K562 (cell line): ENCODE measurements at regions not wholly inside any gene's neighbourhood (a gene's known extent, or its start where the extent isn't known, plus 50 kb on each side); places are given as distances from the start of the nearest gene placed in this dataset.

Experiments used
- ATAC-seq: fragments of 200-7000 bp; cut with Tn5 transposase; 3 replicates; pipeline ENCODE4 v1.9.1; 2020; ENCODE audit warnings: moderate library complexity
- BruUV-seq: library from RNA; stranded (reverse); fragments of 400-500 nt; replicated peaks from 2 replicates; lab custom pipeline; 2021; lab: Mats Ljungman, UMichigan
- CTCF ChIA-PET: fragments of 300-600 bp; formaldehyde crosslinking; extraction: SDS; loops from one replicate; lab custom pipeline; 2021; ENCODE audit warnings: low intra/inter-chr PET ratio; lab: Yijun Ruan, JAX
- POLR2A ChIA-PET: fragments of 300-600, 350-650 bp; sonication (Branson Sonifier 250); formaldehyde crosslinking; extraction: SDS; loops from one replicate; lab custom pipeline; 2021; ENCODE audit warnings: antibody characterized with exemption, inconsistent platforms; lab: Yijun Ruan, JAX
- DNase-seq, 4 experiments: peaks; one replicate each; pipeline versions ENCODE4 v3.0.0 to v3.0.0-alpha.2; 2011 to 2018; ENCODE audit warnings: low spot score in 3 of 4, mixed read lengths in 3 of 4; ENCODE audit errors: extremely low read depth in 1 of 4
- FAIRE-seq: peaks from 2 replicates; lab custom pipeline; 2011; peaks lifted over from hg19 to GRCh38; lab: Jason Lieb, UNC
- H2AFZ ChIP-seq: 2 replicates; pipeline ENCODE4 v1.6.0; 2011; ENCODE audit warnings: low read depth, low read length, control low read depth, inconsistent platforms
- H3K27ac ChIP-seq: fragments of 200-600 bp; 3 replicates; pipeline ENCODE4 v1.8.0; 2011; ENCODE audit warnings: low read depth, mild to moderate bottlenecking, control low read depth, inconsistent platforms, low read length, moderate library complexity, mixed read lengths; ENCODE audit errors: extremely low read depth
- H3K27me3 ChIP-seq, 2 experiments: fragments of 300-600 bp in 1 of 2; 2 replicates in 1 of 2; 3 replicates in 1 of 2; pipeline versions ENCODE4 v1.6.0 to v1.8.0; 2011; ENCODE audit warnings: inconsistent platforms in 2 of 2, low read length in 2 of 2, mild to moderate bottlenecking in 1 of 2, mixed read lengths in 1 of 2, moderate library complexity in 1 of 2; ENCODE audit not compliant: control insufficient read depth in 2 of 2, insufficient read depth in 2 of 2
- H3K36me3 ChIP-seq: fragments of 300-600 bp; 3 replicates; pipeline ENCODE4 v1.8.0; 2011; ENCODE audit warnings: mild to moderate bottlenecking, low read length, inconsistent platforms; ENCODE audit not compliant: control insufficient read depth, insufficient read depth
- H3K4me1 ChIP-seq, 2 experiments: fragments of 200-600 bp in 1 of 2; replicated peaks in 1 of 2; 2 replicates in 1 of 2; 3 replicates in 1 of 2; pipeline versions ENCODE4 v1.5.1 to v1.8.0; 2011; ENCODE audit warnings: inconsistent platforms in 2 of 2, low read length in 2 of 2, mild to moderate bottlenecking in 1 of 2, mixed read lengths in 1 of 2, moderate library complexity in 1 of 2; ENCODE audit not compliant: control insufficient read depth in 2 of 2, insufficient read depth in 2 of 2
- H3K4me2 ChIP-seq: 2 replicates; pipeline ENCODE4 v1.6.1; 2011; ENCODE audit warnings: low read length, control low read depth, inconsistent platforms, mixed read lengths; ENCODE audit not compliant: insufficient read depth
- H3K4me3 ChIP-seq: fragments of 200-600 bp; sonication (generic), shearing (Covaris generic); 2 replicates; pipeline ENCODE4 v1.5.1; 2016; ENCODE audit warnings: control low read depth, inconsistent platforms
- H3K79me2 ChIP-seq: fragments of 200-600 bp; 3 replicates; pipeline ENCODE4 v1.8.0; 2011; ENCODE audit warnings: low read length, inconsistent platforms; ENCODE audit not compliant: control insufficient read depth, insufficient read depth
- H3K9ac ChIP-seq, 2 experiments: 2 replicates each; pipeline versions ENCODE4 v1.6.0 to v1.6.1; 2011; ENCODE audit warnings: low read depth in 2 of 2, low read length in 2 of 2, control low read depth in 1 of 2, inconsistent platforms in 1 of 2, mild to moderate bottlenecking in 1 of 2, mixed read lengths in 1 of 2; ENCODE audit not compliant: insufficient read depth in 1 of 2
- H3K9me1 ChIP-seq: one replicate; pipeline ENCODE4 v1.6.0; 2011; ENCODE audit warnings: inconsistent platforms, mild to moderate bottlenecking, low read length, moderate library complexity; ENCODE audit not compliant: control insufficient read depth, insufficient read depth
- H3K9me3 ChIP-seq: replicated peaks from 2 replicates; pipeline ENCODE4 v1.5.1; 2011; ENCODE audit warnings: low read depth, low read length, inconsistent platforms; ENCODE audit not compliant: control insufficient read depth, insufficient read depth
- H4K20me1 ChIP-seq: replicated peaks from 2 replicates; pipeline ENCODE4 v1.6.1; 2011; ENCODE audit warnings: low read length, inconsistent platforms, mixed read lengths; ENCODE audit not compliant: control insufficient read depth, insufficient read depth
- ELK3 ChIP-seq: fragments of 450-650 bp; formaldehyde crosslinking; IDR thresholded peaks from 2 replicates; pipeline ENCODE4 v1.4.0; 2020; ENCODE audit warnings: mild to moderate bottlenecking
- EWSR1 ChIP-seq: fragments of 450-650 bp; IDR thresholded peaks from 2 replicates; pipeline ENCODE4 v1.6.1; 2018; ENCODE audit warnings: borderline replicate concordance, mild to moderate bottlenecking, low read depth, moderate library complexity; ENCODE audit not compliant: partially characterized antibody
- NCOA6 ChIP-seq: fragments of 450-650 bp; IDR thresholded peaks from 2 replicates; pipeline ENCODE4 v1.6.1; 2017; ENCODE audit warnings: mild to moderate bottlenecking
- NR3C1 ChIP-seq: sonication (generic); formaldehyde crosslinking; IDR thresholded peaks from 2 replicates; pipeline ENCODE4 v1.8.1; 2022; ENCODE audit warnings: missing genetic modification reagents
- STAT5A ChIP-seq: IDR thresholded peaks from 2 replicates; pipeline ENCODE4 v1.6.1; 2012; ENCODE audit warnings: low read length, inconsistent platforms, borderline replicate concordance
- XRCC4 ChIP-seq: IDR thresholded peaks from one replicate; pipeline ENCODE4 v1.6.1; 2011; ENCODE audit not compliant: insufficient read depth, insufficient read length; ENCODE audit errors: extremely low read depth
- WGBS: fragments of 100-300 bp; shearing (Covaris generic); methylation state at CpG from one replicate; pipeline ENCODE4 v1.1.6; 2016; ENCODE audit warnings: low coverage, mixed read lengths; ENCODE audit not compliant: insufficient coverage; ENCODE audit errors: missing lambda C conversion rate; 5-methylcytosine and 5-hydroxymethylcytosine counted together
- in situ Hi-C: fragments of 300-500 bp; cut with MboI; formaldehyde crosslinking; loops from 4 replicates; pipeline ENCODE4 v1.15.0; 2018; ENCODE audit warnings: inconsistent platforms, mixed read lengths
- intact Hi-C: fragments of 100-400 bp; cut with micrococcal nuclease; formaldehyde crosslinking; loops from 2 replicates; pipeline ENCODE4 v1.14.2; 2022
- TF ChIP-seq, protein P1 (sequence below): fragments of 250-450 bp; sonication (Bioruptor Pico); IDR thresholded peaks from 2 replicates; pipeline ENCODE4 v1.8.0; 2022; ENCODE audit warnings: inconsistent platforms
- TF ChIP-seq, protein P2 (sequence below): fragments of 200-600 bp; sonication (generic); IDR thresholded peaks from one replicate; pipeline ENCODE4 v1.6.1; 2012; ENCODE audit warnings: mild to moderate bottlenecking, low read depth, low read length, inconsistent platforms

GRCh38 chr13:31955101-31955500 lies 76.5 kb upstream of the FRY start:
- no peak overlapping the region for H3K27ac ChIP-seq
- H3K36me3 ChIP-seq: no peaks in the 10 kb centered on the region
- ChIA-PET CTCF (no interaction called here), POLR2A (no interaction called here)
- ATAC-seq (no peak), DNase-seq (no peak), FAIRE-seq (no peak)
- H3K9me1 ChIP-seq: no peaks in the 10 kb centered on the region
- 0% methylated on average over 3 of the region's 3 CpGs for WGBS
- H4K20me1 ChIP-seq: no peaks in the 10 kb centered on the region
- H2AFZ ChIP-seq: no peak overlapping the region
- intact Hi-C loops (no loop called here), in situ Hi-C loops (no loop called here)
- H3K79me2 ChIP-seq: no peaks in the 10 kb centered on the region
- H3K9me3 ChIP-seq: no peaks in the 10 kb centered on the region
- peaks cover 0 to 5% of the 10 kb centered on the region in 2 experiments; a peak in 1 of 5 replicates for H3K27me3 ChIP-seq
- H3K4me2 ChIP-seq: no peak overlapping the region
- H3K9ac ChIP-seq: no peak overlapping the region
- H3K4me1 ChIP-seq: peaks cover 0 to 7% of the 10 kb centered on the region in 2 experiments; a peak in 2 of 5 replicates
- BruUV-seq: no TSS peak
- H3K4me3 ChIP-seq: no peak overlapping the region
- TF ChIP-seq ELK3 (no peak), NR3C1 (CRISPR knock-in tag) (no peak), NCOA6 (no peak), STAT5A (no peak), XRCC4 (no peak), EWSR1 (no peak)
- TF ChIP-seq, protein P1, sequence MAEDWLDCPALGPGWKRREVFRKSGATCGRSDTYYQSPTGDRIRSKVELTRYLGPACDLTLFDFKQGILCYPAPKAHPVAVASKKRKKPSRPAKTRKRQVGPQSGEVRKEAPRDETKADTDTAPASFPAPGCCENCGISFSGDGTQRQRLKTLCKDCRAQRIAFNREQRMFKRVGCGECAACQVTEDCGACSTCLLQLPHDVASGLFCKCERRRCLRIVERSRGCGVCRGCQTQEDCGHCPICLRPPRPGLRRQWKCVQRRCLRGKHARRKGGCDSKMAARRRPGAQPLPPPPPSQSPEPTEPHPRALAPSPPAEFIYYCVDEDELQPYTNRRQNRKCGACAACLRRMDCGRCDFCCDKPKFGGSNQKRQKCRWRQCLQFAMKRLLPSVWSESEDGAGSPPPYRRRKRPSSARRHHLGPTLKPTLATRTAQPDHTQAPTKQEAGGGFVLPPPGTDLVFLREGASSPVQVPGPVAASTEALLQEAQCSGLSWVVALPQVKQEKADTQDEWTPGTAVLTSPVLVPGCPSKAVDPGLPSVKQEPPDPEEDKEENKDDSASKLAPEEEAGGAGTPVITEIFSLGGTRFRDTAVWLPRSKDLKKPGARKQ (CRISPR knock-in tag): no peak
- TF ChIP-seq, protein P2, sequence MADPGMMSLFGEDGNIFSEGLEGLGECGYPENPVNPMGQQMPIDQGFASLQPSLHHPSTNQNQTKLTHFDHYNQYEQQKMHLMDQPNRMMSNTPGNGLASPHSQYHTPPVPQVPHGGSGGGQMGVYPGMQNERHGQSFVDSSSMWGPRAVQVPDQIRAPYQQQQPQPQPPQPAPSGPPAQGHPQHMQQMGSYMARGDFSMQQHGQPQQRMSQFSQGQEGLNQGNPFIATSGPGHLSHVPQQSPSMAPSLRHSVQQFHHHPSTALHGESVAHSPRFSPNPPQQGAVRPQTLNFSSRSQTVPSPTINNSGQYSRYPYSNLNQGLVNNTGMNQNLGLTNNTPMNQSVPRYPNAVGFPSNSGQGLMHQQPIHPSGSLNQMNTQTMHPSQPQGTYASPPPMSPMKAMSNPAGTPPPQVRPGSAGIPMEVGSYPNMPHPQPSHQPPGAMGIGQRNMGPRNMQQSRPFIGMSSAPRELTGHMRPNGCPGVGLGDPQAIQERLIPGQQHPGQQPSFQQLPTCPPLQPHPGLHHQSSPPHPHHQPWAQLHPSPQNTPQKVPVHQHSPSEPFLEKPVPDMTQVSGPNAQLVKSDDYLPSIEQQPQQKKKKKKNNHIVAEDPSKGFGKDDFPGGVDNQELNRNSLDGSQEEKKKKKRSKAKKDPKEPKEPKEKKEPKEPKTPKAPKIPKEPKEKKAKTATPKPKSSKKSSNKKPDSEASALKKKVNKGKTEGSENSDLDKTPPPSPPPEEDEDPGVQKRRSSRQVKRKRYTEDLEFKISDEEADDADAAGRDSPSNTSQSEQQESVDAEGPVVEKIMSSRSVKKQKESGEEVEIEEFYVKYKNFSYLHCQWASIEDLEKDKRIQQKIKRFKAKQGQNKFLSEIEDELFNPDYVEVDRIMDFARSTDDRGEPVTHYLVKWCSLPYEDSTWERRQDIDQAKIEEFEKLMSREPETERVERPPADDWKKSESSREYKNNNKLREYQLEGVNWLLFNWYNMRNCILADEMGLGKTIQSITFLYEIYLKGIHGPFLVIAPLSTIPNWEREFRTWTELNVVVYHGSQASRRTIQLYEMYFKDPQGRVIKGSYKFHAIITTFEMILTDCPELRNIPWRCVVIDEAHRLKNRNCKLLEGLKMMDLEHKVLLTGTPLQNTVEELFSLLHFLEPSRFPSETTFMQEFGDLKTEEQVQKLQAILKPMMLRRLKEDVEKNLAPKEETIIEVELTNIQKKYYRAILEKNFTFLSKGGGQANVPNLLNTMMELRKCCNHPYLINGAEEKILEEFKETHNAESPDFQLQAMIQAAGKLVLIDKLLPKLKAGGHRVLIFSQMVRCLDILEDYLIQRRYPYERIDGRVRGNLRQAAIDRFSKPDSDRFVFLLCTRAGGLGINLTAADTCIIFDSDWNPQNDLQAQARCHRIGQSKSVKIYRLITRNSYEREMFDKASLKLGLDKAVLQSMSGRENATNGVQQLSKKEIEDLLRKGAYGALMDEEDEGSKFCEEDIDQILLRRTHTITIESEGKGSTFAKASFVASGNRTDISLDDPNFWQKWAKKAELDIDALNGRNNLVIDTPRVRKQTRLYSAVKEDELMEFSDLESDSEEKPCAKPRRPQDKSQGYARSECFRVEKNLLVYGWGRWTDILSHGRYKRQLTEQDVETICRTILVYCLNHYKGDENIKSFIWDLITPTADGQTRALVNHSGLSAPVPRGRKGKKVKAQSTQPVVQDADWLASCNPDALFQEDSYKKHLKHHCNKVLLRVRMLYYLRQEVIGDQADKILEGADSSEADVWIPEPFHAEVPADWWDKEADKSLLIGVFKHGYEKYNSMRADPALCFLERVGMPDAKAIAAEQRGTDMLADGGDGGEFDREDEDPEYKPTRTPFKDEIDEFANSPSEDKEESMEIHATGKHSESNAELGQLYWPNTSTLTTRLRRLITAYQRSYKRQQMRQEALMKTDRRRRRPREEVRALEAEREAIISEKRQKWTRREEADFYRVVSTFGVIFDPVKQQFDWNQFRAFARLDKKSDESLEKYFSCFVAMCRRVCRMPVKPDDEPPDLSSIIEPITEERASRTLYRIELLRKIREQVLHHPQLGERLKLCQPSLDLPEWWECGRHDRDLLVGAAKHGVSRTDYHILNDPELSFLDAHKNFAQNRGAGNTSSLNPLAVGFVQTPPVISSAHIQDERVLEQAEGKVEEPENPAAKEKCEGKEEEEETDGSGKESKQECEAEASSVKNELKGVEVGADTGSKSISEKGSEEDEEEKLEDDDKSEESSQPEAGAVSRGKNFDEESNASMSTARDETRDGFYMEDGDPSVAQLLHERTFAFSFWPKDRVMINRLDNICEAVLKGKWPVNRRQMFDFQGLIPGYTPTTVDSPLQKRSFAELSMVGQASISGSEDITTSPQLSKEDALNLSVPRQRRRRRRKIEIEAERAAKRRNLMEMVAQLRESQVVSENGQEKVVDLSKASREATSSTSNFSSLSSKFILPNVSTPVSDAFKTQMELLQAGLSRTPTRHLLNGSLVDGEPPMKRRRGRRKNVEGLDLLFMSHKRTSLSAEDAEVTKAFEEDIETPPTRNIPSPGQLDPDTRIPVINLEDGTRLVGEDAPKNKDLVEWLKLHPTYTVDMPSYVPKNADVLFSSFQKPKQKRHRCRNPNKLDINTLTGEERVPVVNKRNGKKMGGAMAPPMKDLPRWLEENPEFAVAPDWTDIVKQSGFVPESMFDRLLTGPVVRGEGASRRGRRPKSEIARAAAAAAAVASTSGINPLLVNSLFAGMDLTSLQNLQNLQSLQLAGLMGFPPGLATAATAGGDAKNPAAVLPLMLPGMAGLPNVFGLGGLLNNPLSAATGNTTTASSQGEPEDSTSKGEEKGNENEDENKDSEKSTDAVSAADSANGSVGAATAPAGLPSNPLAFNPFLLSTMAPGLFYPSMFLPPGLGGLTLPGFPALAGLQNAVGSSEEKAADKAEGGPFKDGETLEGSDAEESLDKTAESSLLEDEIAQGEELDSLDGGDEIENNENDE: no peak
